ENCODE measurements at regions not wholly inside any gene's neighbourhood (a gene's known extent, or its start where the extent isn't known, plus 50 kb on each side); places are given as distances from the start of the nearest gene placed in this dataset.
"Not testable (repeated sequence)": the region's sequence is repeated elsewhere in the genome, so short reads cannot be mapped to it uniquely, and the experiment has no call there.

DNA sequence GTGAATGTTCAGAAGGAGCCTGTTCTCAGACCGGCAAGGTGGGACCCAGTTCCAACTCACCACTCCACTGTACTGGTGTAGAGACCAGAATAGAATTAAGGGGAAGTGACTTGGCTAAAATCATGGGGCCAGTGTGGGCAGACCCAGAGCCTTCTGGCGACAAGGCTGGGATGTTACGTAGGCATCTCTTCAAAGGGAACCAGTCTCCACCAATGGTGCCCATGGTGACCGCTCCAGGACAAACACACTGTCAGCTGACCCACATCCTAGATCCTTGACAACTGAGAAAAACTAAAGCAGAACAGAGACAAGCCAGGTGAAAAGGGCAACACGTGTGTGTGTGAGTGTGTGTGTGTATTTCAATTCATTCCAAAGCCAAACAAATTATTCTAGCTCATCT, 321.7 kb upstream of the FRG2C start:
- Histone ChIP-seq H3K9me2 (ENCODE audit: insufficient read depth, low read length) (no peaks in the 10 kb centered on the region), H3K4me1 (ENCODE audit: insufficient read depth, low read length, poor library complexity, severe bottlenecking) (no peaks in the 10 kb centered on the region), H3K36me3 (ENCODE audit: insufficient read depth, low read length) (no peaks in the 10 kb centered on the region), H4K20me1 (ENCODE audit: insufficient read depth, low read length) (no peaks in the 10 kb centered on the region), H3K79me2 (ENCODE audit: insufficient read depth, low read depth, low read length) (no peaks in the 10 kb centered on the region), H3K4me2 (ENCODE audit: low read length) (no peak overlapping the region), H3K27ac (ENCODE audit: low read depth, low read length, poor library complexity, severe bottlenecking) (no peak overlapping the region), H3K4me3 (ENCODE audit: low read depth, low read length, poor library complexity, severe bottlenecking) (no peak overlapping the region), H2AFZ (ENCODE audit: low read length) (no peak overlapping the region), H3K9me3 (ENCODE audit: low read length) (no peaks in the 10 kb centered on the region)
- POLR2A ChIA-PET: no interaction called here
- no peak for DNase-seq (ENCODE audit: low spot score)
- intact Hi-C loops (cut with micrococcal nuclease; ENCODE audit: unreplicated experiment): no loop called here
- TF ChIP-seq CTCF (conservative IDR thresholded peaks at IDR 0.05; ENCODE audit: low read length) (no peak), EZH2phosphoT487 (IDR thresholded peaks at IDR 0.05; ENCODE audit: borderline replicate concordance, low read depth, low read length) (no peak)
- CTCF ChIA-PET (ENCODE audit: unreplicated experiment): no interaction called here
- no TSS peak for BruUV-seq (replicated peaks)

- H2AFZ ChIP-seq (ENCODE audit: low read length); H3K4me1 ChIP-seq (ENCODE audit: insufficient read depth, low read length, poor library complexity, severe bottlenecking); H3K4me3 ChIP-seq (ENCODE audit: low read depth, low read length, poor library complexity, severe bottlenecking); H4K20me1 ChIP-seq (ENCODE audit: insufficient read depth, low read length); intact Hi-C loops (cut with micrococcal nuclease; ENCODE audit: unreplicated experiment); POLR2A ChIA-PET; H3K4me2 ChIP-seq (ENCODE audit: low read length); H3K27ac ChIP-seq (ENCODE audit: low read depth, low read length, poor library complexity, severe bottlenecking); H3K9me3 ChIP-seq (ENCODE audit: low read length); H3K79me2 ChIP-seq (ENCODE audit: insufficient read depth, low read depth, low read length); H3K36me3 ChIP-seq (ENCODE audit: insufficient read depth, low read length); H3K9me2 ChIP-seq (ENCODE audit: insufficient read depth, low read length); CTCF ChIA-PET (ENCODE audit: unreplicated experiment); DNase-seq (ENCODE audit: low spot score); BruUV-seq (replicated peaks): not testable (repeated sequence)
These were observed 313.6 kb upstream of the FRG2C start for GRCh38 chr3:75350536-75350935.

DNA sequence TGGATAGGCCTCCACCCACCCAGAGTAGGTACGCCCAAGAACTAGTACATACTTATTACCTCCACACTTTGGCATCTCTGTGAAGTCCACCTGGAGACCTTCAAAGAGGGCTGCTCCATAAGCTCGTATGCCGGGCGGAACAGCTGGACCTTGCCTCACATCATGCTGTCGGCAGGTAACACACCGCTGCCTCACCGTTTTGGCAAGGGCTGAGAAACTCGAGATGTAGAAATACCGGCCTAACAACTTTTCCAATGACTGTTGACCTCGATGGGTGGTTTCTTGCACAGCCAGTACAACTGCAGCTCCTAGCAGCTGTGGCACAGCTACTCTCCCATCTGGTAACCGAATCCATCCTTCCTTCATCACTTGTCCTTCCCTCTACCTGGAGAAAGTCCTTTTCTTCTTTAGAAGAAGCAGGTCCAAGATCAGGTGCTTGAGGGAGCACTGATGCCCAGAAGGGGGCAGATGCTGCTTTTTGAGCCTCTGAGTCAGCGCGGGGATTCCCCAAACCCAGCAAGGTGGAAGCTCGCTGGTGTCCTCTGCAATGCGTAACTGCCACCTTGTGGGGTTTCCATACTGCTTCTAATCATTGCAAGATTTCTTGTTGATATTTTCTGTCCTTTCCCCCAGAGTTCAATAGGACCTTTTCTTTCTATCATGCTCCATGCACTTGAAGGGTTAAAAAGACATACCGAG, 301.9 kb upstream of the FRG2C start:
- H3K9me2 ChIP-seq (ENCODE audit: insufficient read depth, low read length); H3K4me1 ChIP-seq (ENCODE audit: insufficient read depth, low read length, poor library complexity, severe bottlenecking); H4K20me1 ChIP-seq (ENCODE audit: insufficient read depth, low read length); H2AFZ ChIP-seq (ENCODE audit: low read length); H3K4me2 ChIP-seq (ENCODE audit: low read length); H3K27ac ChIP-seq (ENCODE audit: low read depth, low read length, poor library complexity, severe bottlenecking); H3K9me3 ChIP-seq (ENCODE audit: low read length); CTCF ChIA-PET (ENCODE audit: unreplicated experiment); H3K79me2 ChIP-seq (ENCODE audit: insufficient read depth, low read depth, low read length); POLR2A ChIA-PET; intact Hi-C loops (cut with micrococcal nuclease; ENCODE audit: unreplicated experiment); BruUV-seq (replicated peaks); H3K36me3 ChIP-seq (ENCODE audit: insufficient read depth, low read length); H3K4me3 ChIP-seq (ENCODE audit: low read depth, low read length, poor library complexity, severe bottlenecking): not testable (repeated sequence)
- peak; percentile 26; the same call in 1 of the 2 replicates for TF ChIP-seq CTCF (conservative IDR thresholded peaks at IDR 0.05; ENCODE audit: low read length)
- peak; percentile 2 for DNase-seq (ENCODE audit: low spot score)

GRCh38 chr3:75372964-75373363, 291.2 kb upstream of the FRG2C start:
- H3K4me2 ChIP-seq (ENCODE audit: low read length); POLR2A ChIA-PET; intact Hi-C loops (cut with micrococcal nuclease; ENCODE audit: unreplicated experiment); H3K79me2 ChIP-seq (ENCODE audit: insufficient read depth, low read depth, low read length); H2AFZ ChIP-seq (ENCODE audit: low read length); H3K27ac ChIP-seq (ENCODE audit: low read depth, low read length, poor library complexity, severe bottlenecking); H3K9me3 ChIP-seq (ENCODE audit: low read length); H4K20me1 ChIP-seq (ENCODE audit: insufficient read depth, low read length); H3K4me1 ChIP-seq (ENCODE audit: insufficient read depth, low read length, poor library complexity, severe bottlenecking); CTCF ChIA-PET (ENCODE audit: unreplicated experiment); H3K36me3 ChIP-seq (ENCODE audit: insufficient read depth, low read length); BruUV-seq (replicated peaks); DNase-seq (ENCODE audit: low spot score); H3K9me2 ChIP-seq (ENCODE audit: insufficient read depth, low read length); H3K4me3 ChIP-seq (ENCODE audit: low read depth, low read length, poor library complexity, severe bottlenecking): not testable (repeated sequence)

GRCh38 chr3:75379840-75380239, 284.3 kb upstream of the FRG2C start:
- H4K20me1 ChIP-seq (ENCODE audit: insufficient read depth, low read length); H3K36me3 ChIP-seq (ENCODE audit: insufficient read depth, low read length); CTCF ChIA-PET (ENCODE audit: unreplicated experiment); H3K9me2 ChIP-seq (ENCODE audit: insufficient read depth, low read length); H3K4me2 ChIP-seq (ENCODE audit: low read length); H3K27ac ChIP-seq (ENCODE audit: low read depth, low read length, poor library complexity, severe bottlenecking); intact Hi-C loops (cut with micrococcal nuclease; ENCODE audit: unreplicated experiment); H2AFZ ChIP-seq (ENCODE audit: low read length); DNase-seq (ENCODE audit: low spot score); BruUV-seq (replicated peaks); H3K9me3 ChIP-seq (ENCODE audit: low read length); H3K4me3 ChIP-seq (ENCODE audit: low read depth, low read length, poor library complexity, severe bottlenecking); POLR2A ChIA-PET; H3K79me2 ChIP-seq (ENCODE audit: insufficient read depth, low read depth, low read length); H3K4me1 ChIP-seq (ENCODE audit: insufficient read depth, low read length, poor library complexity, severe bottlenecking): not testable (repeated sequence)
